H1 (cell line): ENCODE measurements at regions not wholly inside any gene's neighbourhood (a gene's known extent, or its start where the extent isn't known, plus 50 kb on each side); places are given as distances from the start of the nearest gene placed in this dataset.

Experiments used
- CHD1 ChIP-seq: IDR thresholded peaks from 2 replicates; pipeline ENCODE4 v1.6.1; 2012; ENCODE audit warnings: low read depth, low read length, improper control_type of control experiment
- HDAC6 ChIP-seq: IDR thresholded peaks from one replicate; pipeline ENCODE4 v1.7.1; 2012; ENCODE audit warnings: low read depth, mild to moderate bottlenecking, inconsistent platforms, low read length, moderate library complexity
- NANOG ChIP-seq: IDR thresholded peaks from 2 replicates; pipeline ENCODE4 v1.6.1; 2011; ENCODE audit warnings: low read length, low read depth, mild to moderate bottlenecking, inconsistent platforms; ENCODE audit not compliant: insufficient read depth, poor library complexity, severe bottlenecking
- POU5F1 ChIP-seq: IDR thresholded peaks from 2 replicates; pipeline ENCODE4 v1.6.1; 2011; ENCODE audit warnings: low read depth, mild to moderate bottlenecking, low read length, moderate library complexity
- SIRT6 ChIP-seq: IDR thresholded peaks from one replicate; pipeline ENCODE4 v1.7.1; 2012; ENCODE audit warnings: low read length, inconsistent platforms

DNA sequence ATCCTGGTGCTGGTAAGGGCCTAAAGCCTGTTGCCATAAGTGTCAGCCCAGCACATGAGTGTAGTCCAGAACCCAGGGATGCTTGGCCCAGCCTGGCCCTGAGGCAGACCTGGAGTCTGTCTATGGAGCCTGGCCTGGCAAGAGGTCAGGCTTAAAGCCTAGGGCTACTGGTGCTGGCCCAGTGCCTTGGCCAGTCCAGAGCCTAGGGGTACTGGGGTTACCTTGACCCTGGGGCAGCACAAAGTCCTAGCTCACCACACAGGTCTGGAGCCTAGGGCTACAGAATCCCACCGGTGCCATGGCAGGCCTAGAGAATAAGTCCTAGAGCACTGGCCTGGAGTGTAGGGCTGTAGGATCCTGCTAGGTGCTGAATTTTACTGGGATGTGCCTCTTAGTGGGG lies 393.8 kb downstream of the MAGEE1 start (continued):
- TF ChIP-seq HDAC6 (no peak), NANOG (no peak), POU5F1 (no peak), CHD1 (no peak), SIRT6 (no peak)
